ENCODE measurements at regions not wholly inside any gene's neighbourhood (a gene's known extent, or its start where the extent isn't known, plus 50 kb on each side); places are given as distances from the start of the nearest gene placed in this dataset.

DNA sequence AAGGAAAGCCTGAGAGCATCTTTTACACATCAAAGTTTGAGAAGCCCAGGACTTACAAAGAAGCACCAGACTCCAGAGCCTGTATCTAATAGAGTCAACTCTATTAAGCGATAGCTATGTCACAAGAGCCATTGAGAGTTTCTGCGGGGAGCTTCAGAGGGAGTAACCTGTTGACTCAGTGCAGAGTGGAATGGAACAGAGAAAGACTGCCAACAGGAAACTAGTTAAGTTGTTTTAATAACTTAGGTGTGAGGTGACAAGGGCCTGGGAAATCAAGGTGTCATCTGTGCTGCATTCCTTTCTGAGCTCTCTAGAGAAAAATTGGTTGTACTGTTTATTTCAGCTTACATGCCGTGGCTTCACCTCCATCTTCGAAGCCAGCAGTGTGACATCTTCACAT lies 513.8 kb upstream of the POU3F3 start:
- no peak for TF ChIP-seq POLR2A (IDR thresholded peaks at IDR 0.05)
- TF ChIP-seq, protein P1, sequence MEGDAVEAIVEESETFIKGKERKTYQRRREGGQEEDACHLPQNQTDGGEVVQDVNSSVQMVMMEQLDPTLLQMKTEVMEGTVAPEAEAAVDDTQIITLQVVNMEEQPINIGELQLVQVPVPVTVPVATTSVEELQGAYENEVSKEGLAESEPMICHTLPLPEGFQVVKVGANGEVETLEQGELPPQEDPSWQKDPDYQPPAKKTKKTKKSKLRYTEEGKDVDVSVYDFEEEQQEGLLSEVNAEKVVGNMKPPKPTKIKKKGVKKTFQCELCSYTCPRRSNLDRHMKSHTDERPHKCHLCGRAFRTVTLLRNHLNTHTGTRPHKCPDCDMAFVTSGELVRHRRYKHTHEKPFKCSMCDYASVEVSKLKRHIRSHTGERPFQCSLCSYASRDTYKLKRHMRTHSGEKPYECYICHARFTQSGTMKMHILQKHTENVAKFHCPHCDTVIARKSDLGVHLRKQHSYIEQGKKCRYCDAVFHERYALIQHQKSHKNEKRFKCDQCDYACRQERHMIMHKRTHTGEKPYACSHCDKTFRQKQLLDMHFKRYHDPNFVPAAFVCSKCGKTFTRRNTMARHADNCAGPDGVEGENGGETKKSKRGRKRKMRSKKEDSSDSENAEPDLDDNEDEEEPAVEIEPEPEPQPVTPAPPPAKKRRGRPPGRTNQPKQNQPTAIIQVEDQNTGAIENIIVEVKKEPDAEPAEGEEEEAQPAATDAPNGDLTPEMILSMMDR (IDR thresholded peaks at IDR 0.05): no peak
